RCC 7860 (cell line): ENCODE measurements at regions not wholly inside any gene's neighbourhood (a gene's known extent, or its start where the extent isn't known, plus 50 kb on each side); places are given as distances from the start of the nearest gene placed in this dataset.
A peak's percentile ranks its signal among the peaks of the same experiment; 100 is the strongest.

Experiments used
- DNase-seq: peaks from one replicate; pipeline ENCODE4 v3.0.0-alpha.2; 2015; ENCODE audit warnings: low spot score
- FAIRE-seq: peaks from 2 replicates; lab custom pipeline; 2012; peaks lifted over from hg19 to GRCh38; lab: Jason Lieb, UNC

GRCh38 chr3:7881946-7882345 lies 619.7 kb upstream of the LMCD1 start:
- no peak for FAIRE-seq
- DNase-seq: no peak

- FAIRE-seq: no peak
- DNase-seq: no peak
These were observed 604.0 kb upstream of the LMCD1 start for GRCh38 chr3:7897655-7898054.

- no peak for FAIRE-seq
- DNase-seq: no peak
These were observed 588.3 kb upstream of the LMCD1 start for GRCh38 chr3:7913283-7913682.

- FAIRE-seq: no peak
- no peak for DNase-seq
These were observed 586.3 kb upstream of the LMCD1 start for GRCh38 chr3:7915356-7915755.

GRCh38 chr3:7917443-7918151 lies 584.0 kb upstream of the LMCD1 start:
- FAIRE-seq (no peak), DNase-seq (no peak)

- no peak for DNase-seq
- FAIRE-seq: no peak
These were observed 581.4 kb upstream of the LMCD1 start for GRCh38 chr3:7920211-7920610.

GRCh38 chr3:7924228-7924627 lies 577.4 kb upstream of the LMCD1 start:
- DNase-seq: no peak
- FAIRE-seq: no peak

- FAIRE-seq (no peak), DNase-seq (no peak)
These were observed 574.6 kb upstream of the LMCD1 start for GRCh38 chr3:7927015-7927414.

- FAIRE-seq (no peak), DNase-seq (no peak)
These were observed 573.8 kb upstream of the LMCD1 start for GRCh38 chr3:7927864-7928263.

GRCh38 chr3:7929319-7929889 lies 572.2 kb upstream of the LMCD1 start:
- FAIRE-seq: no peak
- no peak for DNase-seq

- no peak for FAIRE-seq
- no peak for DNase-seq
These were observed 567.3 kb upstream of the LMCD1 start for GRCh38 chr3:7934362-7934761.

GRCh38 chr3:7947930-7948329 lies 553.7 kb upstream of the LMCD1 start:
- no peak for DNase-seq
- FAIRE-seq: no peak

GRCh38 chr3:7950890-7951289 lies 550.7 kb upstream of the LMCD1 start:
- FAIRE-seq: no peak
- DNase-seq: no peak

- no peak for FAIRE-seq
- DNase-seq: no peak
These were observed 548.1 kb upstream of the LMCD1 start for GRCh38 chr3:7953449-7954014.

- FAIRE-seq (no peak), DNase-seq (no peak)
These were observed 544.6 kb upstream of the LMCD1 start for GRCh38 chr3:7957024-7957423.

GRCh38 chr3:7959094-7959493 lies 542.5 kb upstream of the LMCD1 start:
- FAIRE-seq (no peak), DNase-seq (no peak)

GRCh38 chr3:7960601-7961000 lies 541.0 kb upstream of the LMCD1 start:
- FAIRE-seq (no peak), DNase-seq (no peak)

GRCh38 chr3:7962301-7962700 lies 539.3 kb upstream of the LMCD1 start:
- FAIRE-seq (no peak), DNase-seq (no peak)

GRCh38 chr3:7964899-7965298 lies 536.7 kb upstream of the LMCD1 start:
- DNase-seq (no peak), FAIRE-seq (no peak)

- no peak for DNase-seq
- no peak for FAIRE-seq
These were observed 528.6 kb upstream of the LMCD1 start for GRCh38 chr3:7973006-7973405.

GRCh38 chr3:7977245-7978086 lies 524.2 kb upstream of the LMCD1 start:
- peak; percentile 69 for DNase-seq
- peak; percentile 21 for FAIRE-seq

- DNase-seq: no peak
- FAIRE-seq: no peak
These were observed 523.6 kb upstream of the LMCD1 start for GRCh38 chr3:7978087-7978422.
